Erythroblast (primary cell): ENCODE measurements at regions not wholly inside any gene's neighbourhood (a gene's known extent, or its start where the extent isn't known, plus 50 kb on each side); places are given as distances from the start of the nearest gene placed in this dataset.

Experiments
- GATA1 ChIP-seq: IDR thresholded peaks from 2 replicates; pipeline ENCODE4 v1.6.1; 2011; ENCODE audit warnings: low read depth, mild to moderate bottlenecking, control low read depth, low read length, moderate library complexity
- POLR2A ChIP-seq: IDR thresholded peaks from 2 replicates; pipeline ENCODE4 v1.6.1; 2011; ENCODE audit warnings: mild to moderate bottlenecking, low read length

GRCh38 chr16:66289986-66290385 is 76.5 kb upstream of the CDH5 start:
- TF ChIP-seq POLR2A, result no peak
- TF ChIP-seq GATA1, result no peak
